MM.1S (cell line): ENCODE measurements at regions not wholly inside any gene's neighbourhood (a gene's known extent, or its start where the extent isn't known, plus 50 kb on each side); places are given as distances from the start of the nearest gene placed in this dataset.

Experiments
- CTCF ChIP-seq: fragments of 300-600 bp; sonication (generic); IDR thresholded peaks from 2 replicates; pipeline ENCODE4 v1.5.1; 2016; ENCODE audit warnings: antibody characterized with exemption, low read length, mixed read lengths
- EZH2 ChIP-seq: fragments of 300-600 bp; sonication (generic); optimal IDR thresholded peaks from 2 replicates; pipeline ENCODE3; 2017; ENCODE audit warnings: low read depth, mild to moderate bottlenecking, antibody characterized with exemption, low read length, mixed read lengths
- EZH2phosphoT487 ChIP-seq: fragments of 300-600 bp; sonication (generic); IDR thresholded peaks from 2 replicates; pipeline ENCODE4 v1.6.1; 2018; ENCODE audit warnings: antibody characterized with exemption, low read length

GRCh38 chr2:221135699-221136098 is 436.4 kb downstream of the EPHA4 start:
- TF ChIP-seq CTCF (no peak), EZH2phosphoT487 (no peak), EZH2 (no peak)
